Activated CD8-positive, alpha-beta memory T cell treated with anti-CD3 and anti-CD28 coated beads for 36 hours (primary cell): ENCODE measurements at regions not wholly inside any gene's neighbourhood (a gene's known extent, or its start where the extent isn't known, plus 50 kb on each side); places are given as distances from the start of the nearest gene placed in this dataset.

ENCODE experiments used
- CTCF ChIA-PET: fragments of 350-600 bp; sonication (Branson Sonifier 250); formaldehyde crosslinking; loops from one replicate; lab custom pipeline; 2021; ENCODE audit warnings: antibody characterized with exemption; lab: Charles Lee
- POLR2A ChIA-PET: fragments of 350-600 bp; sonication (Branson Sonifier 250); formaldehyde crosslinking; loops from one replicate; lab custom pipeline; 2021; ENCODE audit warnings: antibody characterized with exemption; lab: Charles Lee

DNA sequence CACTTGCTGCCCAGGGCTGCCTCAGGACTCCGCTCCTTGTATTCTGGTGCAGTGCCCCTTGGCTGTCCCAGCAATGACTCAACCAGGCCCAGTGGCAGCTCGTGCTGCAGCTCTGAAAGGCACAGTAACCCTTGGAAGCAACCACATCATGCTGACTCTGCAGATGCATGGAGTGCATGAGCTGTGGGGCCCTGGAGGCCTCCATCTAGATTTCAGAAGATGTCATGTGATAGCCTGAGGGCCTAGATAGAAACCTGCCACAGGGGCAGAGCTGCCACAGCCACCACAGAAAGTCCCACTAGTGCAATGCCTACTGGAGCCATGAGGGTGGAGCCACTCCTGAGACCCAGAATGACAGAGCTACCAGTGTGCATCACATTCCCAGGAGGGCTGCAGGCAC, 117.1 kb upstream of the SMAD3 start:
- POLR2A ChIA-PET = no interaction called here

DNA sequence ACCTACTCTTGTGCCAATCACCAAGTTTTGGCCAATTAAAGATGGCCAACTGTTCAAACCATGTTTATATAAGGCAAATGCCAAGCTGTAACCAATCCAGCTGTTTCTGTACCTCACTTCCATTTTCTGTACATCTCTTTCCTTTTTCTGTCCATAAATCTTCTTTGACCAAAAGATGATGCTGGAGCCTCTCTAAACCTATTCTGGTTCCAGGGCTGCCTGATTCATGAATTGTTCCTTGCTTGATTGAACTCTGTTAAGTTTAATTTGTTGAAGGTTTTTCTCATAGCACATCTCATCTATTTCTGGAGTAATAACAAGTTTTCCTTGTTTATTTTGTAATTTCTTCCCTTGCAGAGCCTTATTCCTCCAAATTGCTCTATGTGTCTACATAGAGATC, 115.3 kb upstream of the SMAD3 start:
- POLR2A ChIA-PET = no interaction called here
- CTCF ChIA-PET = no interaction called here

More for the DNA sequence above, 117.1 kb upstream of the SMAD3 start:
- CTCF ChIA-PET = interaction anchor here (1.2 to 2.0 kb wide), 3 partner anchors 39 to 485 kb away, joined by 3 to 6 read pairs (median 4); no protein-coding TSS in a partner anchor

DNA sequence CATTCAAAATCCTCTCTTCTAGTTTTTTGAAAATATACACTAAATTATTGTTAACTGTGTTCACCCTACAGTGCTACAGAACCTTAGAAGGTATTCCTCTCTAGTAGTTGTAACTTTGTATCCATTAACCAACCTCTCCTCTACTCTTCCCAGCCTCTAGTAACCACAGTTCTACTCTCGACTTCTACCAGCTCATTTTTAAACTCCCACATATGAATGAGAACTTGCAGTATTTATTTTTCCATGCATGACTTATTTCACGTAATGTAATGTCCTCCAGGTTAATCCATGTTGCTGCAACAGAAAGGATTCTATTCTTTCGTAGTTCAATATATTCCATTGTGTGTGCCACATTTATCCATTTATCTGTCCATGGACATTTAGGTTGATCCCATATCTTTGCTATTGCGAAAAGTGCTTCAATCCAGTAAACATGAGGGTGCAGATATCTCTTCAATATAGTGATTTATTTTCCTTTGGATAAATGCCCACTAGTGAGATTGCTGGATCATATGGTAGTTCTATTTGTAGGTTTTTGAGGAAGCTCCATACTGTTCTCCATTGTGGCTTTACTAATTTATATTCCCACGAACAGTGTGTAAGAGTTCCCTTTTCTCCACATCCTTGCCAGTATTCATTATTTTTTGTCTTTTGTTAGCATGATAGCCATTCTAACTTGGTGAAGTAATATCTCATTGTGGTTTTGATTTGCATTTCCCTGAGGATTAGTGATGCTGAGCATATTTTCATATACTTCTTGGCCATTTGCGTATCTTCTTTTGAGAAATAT, 113.7 kb upstream of the SMAD3 start:
- POLR2A ChIA-PET = no interaction called here
- CTCF ChIA-PET = interaction anchor here (1.0 kb wide), 1 partner anchor 483 kb away, joined by 5 read pairs; no protein-coding TSS in a partner anchor

DNA sequence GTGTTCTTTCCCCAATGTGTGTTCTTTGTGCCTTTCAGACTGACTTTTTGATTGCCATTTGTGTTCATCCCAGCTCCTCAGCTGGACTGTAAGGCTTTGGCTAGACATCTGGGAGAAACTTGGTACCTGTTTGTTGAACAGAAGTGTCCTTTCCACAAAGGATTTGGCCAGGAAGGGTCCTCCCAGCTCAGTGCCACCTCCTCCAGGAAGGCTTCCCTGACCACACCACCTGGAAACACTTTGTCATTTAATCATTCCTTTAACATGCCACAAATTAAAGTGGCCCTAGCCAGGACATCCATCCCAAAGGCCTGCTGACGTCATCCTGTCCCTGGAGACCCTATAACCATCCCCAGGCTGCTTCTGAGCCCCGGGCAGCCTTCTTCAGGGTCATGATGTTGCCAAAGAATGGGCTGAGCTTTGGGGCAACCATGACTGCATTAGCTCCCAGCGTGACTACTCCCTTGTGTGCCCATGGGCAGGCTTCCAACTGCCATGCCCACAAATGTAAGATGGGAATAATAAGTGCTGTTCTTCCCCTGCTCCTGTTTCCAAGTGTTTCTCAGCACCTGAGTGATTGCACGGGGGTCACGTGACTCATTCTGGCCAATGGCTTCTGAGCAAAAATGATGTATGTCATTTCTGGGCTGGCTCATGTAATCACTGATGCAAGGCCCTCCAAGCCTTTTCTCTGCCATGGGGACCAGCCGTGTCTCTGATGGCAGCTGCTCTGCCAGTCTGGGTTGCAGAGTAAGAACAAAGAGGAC, 112.5 kb upstream of the SMAD3 start:
- ChIA-PET CTCF (interaction anchor here (0.6 kb wide), 1 partner anchor 216 kb away, joined by 3 read pairs; no protein-coding TSS in a partner anchor), POLR2A (no interaction called here)

DNA sequence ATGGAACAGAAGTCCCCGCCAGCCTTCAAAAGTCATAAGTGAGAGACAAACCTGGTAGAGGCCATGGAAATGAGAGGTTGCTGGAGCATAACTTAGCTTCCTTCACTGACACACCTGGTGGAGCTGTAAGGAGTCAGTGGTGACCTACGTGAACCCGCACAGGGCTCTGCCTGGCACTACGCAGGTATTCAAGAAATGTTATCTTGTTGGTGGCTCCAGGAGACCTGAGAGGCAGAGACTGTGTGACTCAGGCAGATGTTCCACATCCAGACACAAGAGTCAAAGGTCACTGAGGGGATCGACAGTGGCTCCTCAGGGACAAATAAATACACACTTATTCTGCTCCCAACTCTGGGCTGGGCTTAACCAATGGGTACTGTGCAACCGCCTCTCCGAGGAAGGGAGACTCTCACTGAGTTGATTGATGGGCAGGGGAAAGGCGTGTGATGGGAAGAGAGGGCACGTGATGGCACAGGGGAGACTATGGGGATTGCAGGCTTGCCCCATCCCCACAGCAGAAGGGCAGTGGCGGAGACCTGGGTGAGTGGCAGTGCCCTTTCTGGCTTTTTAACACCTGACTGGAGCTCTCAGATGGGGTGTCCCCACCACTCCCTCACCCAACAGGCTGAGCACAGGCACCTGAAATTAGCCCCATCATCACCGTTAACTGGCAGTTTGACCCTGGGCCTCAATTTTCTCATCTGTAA, 111.7 kb upstream of the SMAD3 start:
- CTCF ChIA-PET = no interaction called here
- POLR2A ChIA-PET = no interaction called here

DNA sequence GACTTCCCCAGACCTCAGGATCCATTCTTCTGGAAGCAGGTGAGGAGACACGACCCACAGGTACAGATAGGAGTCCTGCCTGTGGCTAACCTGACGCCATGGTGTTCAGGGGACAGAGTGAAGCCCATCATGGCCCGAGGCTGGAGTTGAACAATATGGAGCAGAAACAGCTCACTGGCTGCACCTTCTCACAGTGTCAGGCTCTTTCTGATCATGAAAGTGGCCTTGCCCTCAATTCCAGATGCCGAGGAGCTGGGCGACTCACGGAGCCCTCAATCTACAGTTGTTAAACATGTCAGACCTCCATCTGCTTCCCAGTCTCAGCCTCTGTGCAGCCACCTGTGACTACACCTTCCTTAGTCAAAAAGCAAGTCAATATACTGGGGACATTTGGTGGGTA, 110.8 kb upstream of the SMAD3 start:
- POLR2A ChIA-PET = interaction anchor here (0.6 kb wide), 1 partner anchor 195 kb away, joined by 4 read pairs; no protein-coding TSS in a partner anchor
- CTCF ChIA-PET = no interaction called here

DNA sequence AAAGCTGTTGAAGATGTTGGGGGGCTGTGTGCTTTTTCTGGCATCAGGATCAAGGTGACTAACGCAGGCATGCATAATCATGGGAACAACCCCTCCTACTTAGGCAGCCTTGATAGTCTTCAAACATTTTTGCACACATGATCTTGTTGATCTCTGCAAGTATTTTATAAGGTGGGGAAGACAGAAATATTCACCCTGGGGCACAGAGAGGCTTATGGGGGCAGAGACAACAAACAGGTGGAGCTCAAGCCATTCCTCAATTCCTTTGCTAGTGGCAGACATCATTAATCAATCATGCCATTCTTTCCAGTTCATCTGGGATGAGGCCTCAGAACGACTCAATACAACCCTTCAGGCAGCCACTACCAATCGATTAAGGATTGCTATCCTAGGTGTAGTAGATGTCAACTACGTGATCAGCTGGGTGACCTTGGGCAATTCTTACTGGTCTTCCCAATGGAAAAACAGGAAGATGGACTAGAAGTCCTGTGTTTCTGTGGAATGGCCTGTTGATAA, 110.3 kb upstream of the SMAD3 start:
- ChIA-PET POLR2A (interaction anchor here (0.6 kb wide), 1 partner anchor 194 kb away, joined by 4 read pairs; no protein-coding TSS in a partner anchor), CTCF (no interaction called here)

DNA sequence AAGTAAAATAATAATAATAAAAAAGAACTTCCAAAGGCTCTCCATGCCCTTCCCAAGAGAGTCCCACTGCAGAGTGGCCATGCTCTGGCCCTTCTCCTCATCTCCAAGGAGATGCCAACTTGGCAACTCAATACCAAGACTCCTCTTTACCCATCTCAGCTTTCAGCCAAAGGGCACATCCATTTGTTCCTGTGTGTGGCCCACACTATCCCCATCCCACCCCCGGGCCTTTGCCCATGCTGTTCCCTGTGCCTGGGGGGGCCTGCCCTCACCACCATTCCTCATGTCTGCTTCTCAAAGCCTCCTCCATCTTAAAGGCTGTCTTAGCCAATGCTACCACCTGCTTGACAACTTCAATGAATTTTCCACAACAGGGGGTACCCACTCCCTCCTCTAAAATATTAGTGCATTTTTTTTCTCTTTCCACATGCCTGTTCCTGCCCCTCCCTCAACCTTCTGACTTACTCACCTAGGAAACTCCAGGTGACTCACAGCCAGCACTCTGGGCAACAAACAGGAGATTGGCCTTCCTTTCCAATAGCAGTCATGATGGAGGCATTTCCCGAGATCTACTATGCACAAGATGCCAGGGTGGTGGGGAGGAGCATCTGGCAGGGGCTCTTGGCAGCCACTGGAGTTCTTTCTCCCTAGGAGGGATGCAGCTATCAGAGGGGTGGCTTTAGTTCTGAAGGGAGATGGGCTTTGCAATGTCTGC, 109.4 kb upstream of the SMAD3 start:
- ChIA-PET POLR2A (no interaction called here), CTCF (interaction anchor here (0.6 kb wide), 1 partner anchor 49 kb away, joined by 3 read pairs; no protein-coding TSS in a partner anchor)

DNA sequence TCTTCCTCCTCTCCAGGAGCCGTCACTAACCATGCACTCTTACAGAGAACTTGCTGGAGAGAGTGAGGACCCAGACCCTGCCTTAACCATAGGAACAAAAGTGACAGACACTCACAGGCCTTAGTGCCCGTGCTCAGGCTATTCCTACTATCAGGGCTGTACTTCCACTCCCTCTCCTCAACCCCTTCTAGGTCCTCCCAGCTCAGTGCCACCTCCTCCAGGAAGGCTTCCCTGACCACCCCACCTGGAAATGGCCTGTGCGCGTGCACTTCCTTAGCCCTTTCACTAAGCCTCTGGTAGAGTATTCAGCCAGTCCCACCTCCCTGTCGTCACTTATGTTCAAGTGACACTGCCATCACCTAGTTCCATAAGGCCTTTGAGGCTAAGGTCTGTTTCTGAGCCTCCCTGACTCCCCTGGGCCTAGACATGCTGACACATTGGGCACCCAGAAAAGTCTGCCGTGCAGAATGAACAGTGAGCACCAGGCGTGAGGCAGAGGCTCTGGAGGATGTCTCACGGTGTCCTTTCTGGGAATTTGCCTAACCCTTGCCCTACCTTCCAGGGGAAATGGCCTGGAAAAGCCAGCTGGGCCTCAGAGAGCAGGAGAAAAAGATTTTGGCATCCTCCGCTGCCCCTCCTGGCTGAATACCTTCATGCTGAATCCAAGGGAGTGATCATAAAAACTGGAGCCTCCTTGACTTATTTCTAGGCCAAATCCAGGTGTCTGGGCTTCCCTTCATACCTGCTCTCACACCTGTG, 108.6 kb upstream of the SMAD3 start:
- POLR2A ChIA-PET = no interaction called here
- CTCF ChIA-PET = interaction anchor here (0.6 kb wide), 1 partner anchor 49 kb away, joined by 3 read pairs; no protein-coding TSS in a partner anchor

DNA sequence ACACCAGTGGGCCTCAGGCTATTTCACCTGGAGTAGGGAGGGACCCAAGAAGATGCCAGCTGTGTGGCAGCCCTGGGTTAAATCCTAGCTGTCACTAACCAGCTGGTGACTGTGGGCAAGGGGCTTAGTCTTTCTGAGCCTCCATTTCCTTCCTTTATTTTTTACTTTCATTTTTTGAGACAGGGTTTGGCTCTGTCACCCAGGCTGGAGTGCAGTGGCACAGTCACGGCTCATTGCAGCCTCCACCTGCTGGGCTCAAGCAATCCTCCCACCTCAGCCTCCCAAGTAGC, 108.0 kb upstream of the SMAD3 start:
- ChIA-PET CTCF (interaction anchor here (0.6 kb wide), 1 partner anchor 285 kb away, joined by 3 read pairs; no protein-coding TSS in a partner anchor), POLR2A (no interaction called here)

DNA sequence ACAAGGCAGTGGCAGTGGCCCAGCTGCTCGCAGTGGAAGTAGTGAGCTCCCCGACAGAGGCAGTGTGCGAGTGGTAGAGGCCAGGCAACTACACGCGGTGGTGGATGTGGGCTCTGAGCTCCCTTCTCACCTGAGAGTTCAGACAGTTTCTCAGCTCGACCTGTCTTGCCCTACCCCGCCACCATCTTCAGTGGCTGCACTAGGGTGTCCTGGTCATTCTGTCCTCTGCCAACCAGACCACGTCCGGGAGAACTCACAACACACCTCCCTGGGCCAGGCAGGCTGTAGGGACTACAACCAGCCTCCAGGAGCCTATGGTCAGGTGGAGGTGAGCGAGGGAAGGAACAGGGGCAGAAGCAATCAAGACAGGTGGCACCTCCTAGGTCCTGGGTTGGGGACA, 106.3 kb upstream of the SMAD3 start:
- CTCF ChIA-PET = no interaction called here
- POLR2A ChIA-PET = no interaction called here

DNA sequence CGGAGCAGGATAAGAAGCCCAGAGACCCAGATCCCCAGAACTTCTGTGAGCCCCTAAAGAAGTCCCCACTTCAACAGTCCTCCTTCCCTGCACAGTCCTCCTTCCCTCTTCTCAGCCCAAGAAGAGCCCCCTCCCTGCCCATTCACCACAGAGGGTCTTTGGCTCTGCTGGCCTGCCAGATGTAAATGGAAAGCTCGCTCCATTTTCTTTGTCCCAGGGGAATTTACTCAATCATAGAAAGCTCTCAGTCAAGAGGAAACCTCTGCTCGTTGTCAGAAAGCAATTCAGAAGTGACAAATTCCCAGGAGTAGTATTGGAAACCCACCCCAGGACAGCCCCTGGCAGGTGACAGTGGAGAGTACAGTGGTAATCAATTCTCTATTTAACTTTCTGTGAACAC, 105.5 kb upstream of the SMAD3 start:
- ChIA-PET POLR2A (no interaction called here), CTCF (no interaction called here)

DNA sequence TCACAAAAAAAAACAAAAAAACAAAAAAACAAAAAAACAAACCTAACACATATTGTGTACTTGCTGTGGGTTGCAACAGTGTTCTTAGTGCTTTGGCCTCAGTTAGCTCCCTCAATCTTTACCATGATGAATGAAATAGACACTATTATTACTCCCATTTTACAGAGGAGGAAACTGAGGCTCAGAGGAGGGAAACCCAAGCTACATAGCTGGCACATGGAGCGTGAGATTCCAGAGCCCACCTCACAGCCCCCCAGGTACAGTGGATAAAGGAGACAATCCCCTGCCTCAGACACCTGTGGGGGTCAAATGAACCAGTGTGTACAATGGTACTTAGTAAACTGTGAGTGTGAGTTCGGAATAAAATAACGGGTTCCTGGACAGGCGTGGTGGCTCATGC, 104.9 kb upstream of the SMAD3 start:
- POLR2A ChIA-PET = no interaction called here
- CTCF ChIA-PET = no interaction called here

DNA sequence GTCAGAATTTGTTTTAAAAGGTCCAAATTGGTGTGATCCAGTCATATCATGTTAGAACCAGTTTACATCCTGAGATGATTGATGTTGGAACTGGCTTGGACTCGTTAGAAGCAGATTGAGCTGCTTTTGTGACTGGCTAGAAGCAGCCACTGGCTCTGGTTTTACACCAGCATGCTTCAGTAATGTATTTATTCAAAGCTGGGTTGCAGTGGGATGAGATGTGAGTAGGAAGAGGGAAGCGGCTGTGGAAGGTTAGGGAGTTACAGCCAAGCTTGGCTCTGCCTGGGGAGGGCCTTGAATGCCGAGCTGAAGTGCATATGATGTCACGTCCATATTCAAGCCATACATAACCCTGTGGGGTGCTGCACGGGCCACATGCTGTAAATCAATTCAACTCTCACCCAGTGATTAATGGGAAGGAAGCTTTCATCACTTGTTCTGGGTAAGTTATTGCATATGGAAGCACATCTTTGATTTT, 104.0 kb upstream of the SMAD3 start:
- POLR2A ChIA-PET = no interaction called here
- CTCF ChIA-PET = interaction anchor here (0.5 to 0.8 kb wide), 2 partner anchors 15 to 1445 kb away, joined by 3 to 4 read pairs; no protein-coding TSS in a partner anchor

DNA sequence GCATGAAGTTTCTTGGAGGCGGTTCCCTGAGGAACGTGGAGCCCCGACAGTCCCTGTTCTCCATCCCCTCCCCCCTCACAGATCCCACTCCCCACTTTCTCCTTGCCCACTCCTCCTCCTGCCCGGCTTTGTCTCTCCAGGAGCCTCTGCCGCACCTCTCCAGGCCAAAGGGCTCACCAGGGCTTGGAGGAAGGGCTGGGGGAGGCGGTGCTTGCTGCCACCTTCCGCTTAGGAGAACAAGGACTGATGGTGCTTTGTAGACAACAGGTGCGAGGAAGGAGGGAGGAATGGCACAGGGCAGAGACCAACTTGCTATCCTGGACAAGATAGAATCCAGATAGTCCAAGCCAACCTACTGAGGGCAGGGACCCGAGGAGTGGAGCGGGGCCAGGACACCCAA, 103.5 kb upstream of the SMAD3 start:
- ChIA-PET POLR2A (no interaction called here), CTCF (interaction anchor here (0.5 to 0.8 kb wide), 2 partner anchors 15 to 1445 kb away, joined by 3 to 4 read pairs; no protein-coding TSS in a partner anchor)

DNA sequence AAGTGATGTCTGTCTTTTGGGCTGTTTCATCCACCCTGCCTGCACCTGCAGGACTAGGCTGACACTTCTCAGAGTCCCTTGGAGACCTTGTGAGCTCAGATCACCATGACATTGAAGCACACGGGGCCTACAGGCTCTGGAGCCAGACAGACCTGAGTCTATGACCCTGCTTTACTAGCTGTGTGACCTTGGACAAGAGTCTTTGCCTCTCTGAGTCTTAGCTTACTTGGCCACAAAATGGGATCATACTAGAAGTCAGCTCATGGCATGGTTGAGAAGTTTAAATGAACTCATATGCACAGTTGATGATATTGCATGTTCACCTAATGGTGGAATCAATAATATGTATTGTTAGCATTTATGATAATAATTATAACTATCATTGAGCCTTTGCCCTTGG, 102.9 kb upstream of the SMAD3 start:
- POLR2A ChIA-PET = no interaction called here
- CTCF ChIA-PET = no interaction called here

DNA sequence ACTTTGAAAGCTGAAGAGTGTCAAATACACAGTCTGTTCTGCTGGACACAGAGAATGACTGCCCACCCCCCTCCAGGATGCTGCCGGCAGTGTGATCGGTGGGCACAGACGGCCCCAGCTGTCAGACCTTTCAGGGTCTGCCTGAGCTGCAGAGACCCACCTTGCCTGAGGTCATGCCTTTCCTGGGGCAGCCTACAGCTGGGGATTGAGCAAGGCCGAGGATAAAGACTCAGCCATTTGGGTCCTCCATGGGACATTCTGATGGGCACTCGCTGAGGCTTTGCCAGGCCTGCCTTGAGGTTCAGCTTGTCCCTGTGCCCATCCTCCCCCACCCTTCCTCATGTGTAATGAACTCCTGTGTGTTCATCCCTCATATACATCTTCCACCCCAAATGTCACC, 102.3 kb upstream of the SMAD3 start:
- ChIA-PET POLR2A (no interaction called here), CTCF (no interaction called here)

DNA sequence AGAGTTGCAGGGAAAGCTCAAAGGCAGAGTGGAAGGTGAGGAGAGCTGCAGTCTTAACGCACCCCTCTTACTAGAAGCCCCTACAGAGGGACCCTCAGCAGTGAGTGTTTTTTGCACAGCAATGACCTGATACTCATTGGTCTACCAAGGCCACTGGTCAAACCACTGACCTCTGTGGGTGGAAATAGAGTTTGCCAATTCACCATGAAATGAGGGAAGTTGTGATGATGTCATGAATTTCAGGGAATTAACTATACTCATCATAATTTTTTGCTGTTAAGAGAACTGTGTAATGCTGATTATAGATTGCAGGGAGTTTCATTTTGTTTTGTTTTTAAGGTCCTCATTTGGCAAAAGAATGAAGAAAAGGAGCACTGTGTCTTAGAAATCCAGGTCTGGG, 101.7 kb upstream of the SMAD3 start:
- ChIA-PET POLR2A (no interaction called here), CTCF (no interaction called here)
